ENCODE measurements at regions not wholly inside any gene's neighbourhood (a gene's known extent, or its start where the extent isn't known, plus 50 kb on each side); places are given as distances from the start of the nearest gene placed in this dataset.

- H3K36me3 ChIP-seq (ENCODE audit: control insufficient read depth in 3 of 3, insufficient read depth in 2 of 3, low read depth in 1 of 3, low read length in 3 of 3): no peaks in the 10 kb centered on the region
- no peaks in the 10 kb centered on the region for H3K27me3 ChIP-seq (ENCODE audit: control insufficient read depth in 3 of 3, insufficient read depth in 3 of 3, low read length in 3 of 3)
- WGBS, 3 donors: 72 to 87% (median 83%) methylated on average over 6 of the region's 6 CpGs
- no peak for DNase-seq
- H3K4me3 ChIP-seq (ENCODE audit: low read depth in 1 of 3, low read length in 3 of 3): no peak overlapping the region
- H3K9me3 ChIP-seq (ENCODE audit: control insufficient read depth in 2 of 2, insufficient read depth in 1 of 2, low read depth in 1 of 2, low read length in 1 of 2): peaks cover 0 to 10% of the 10 kb centered on the region in 2 donors
- H3K4me1 ChIP-seq (ENCODE audit: control insufficient read depth in 3 of 3, insufficient read depth in 2 of 3, low read depth in 1 of 3, low read length in 2 of 3): no peaks in the 10 kb centered on the region
- H3K27ac ChIP-seq (ENCODE audit: low read depth in 1 of 3, low read length in 2 of 3): no peak overlapping the region
- FAIRE-seq: no peak
Observed at GRCh38 chr2:224110811-224111210, 71.7 kb upstream of the SERPINE2 start.

- peaks cover 0 to 10% of the 10 kb centered on the region in 2 donors for H3K9me3 ChIP-seq (ENCODE audit: control insufficient read depth in 2 of 2, insufficient read depth in 1 of 2, low read depth in 1 of 2, low read length in 1 of 2)
- no peak overlapping the region for H3K27ac ChIP-seq (ENCODE audit: low read depth in 1 of 3, low read length in 2 of 3)
- DNase-seq (no peak), FAIRE-seq (no peak)
- no peaks in the 10 kb centered on the region for H3K36me3 ChIP-seq (ENCODE audit: control insufficient read depth in 3 of 3, insufficient read depth in 2 of 3, low read depth in 1 of 3, low read length in 3 of 3)
- no peaks in the 10 kb centered on the region for H3K27me3 ChIP-seq (ENCODE audit: control insufficient read depth in 3 of 3, insufficient read depth in 3 of 3, low read length in 3 of 3)
- WGBS, 3 donors: 77 to 82% (median 79%) methylated on average over 6 of the region's 6 CpGs
- no peaks in the 10 kb centered on the region for H3K4me1 ChIP-seq (ENCODE audit: control insufficient read depth in 3 of 3, insufficient read depth in 2 of 3, low read depth in 1 of 3, low read length in 2 of 3)
- H3K4me3 ChIP-seq (ENCODE audit: low read depth in 1 of 3, low read length in 3 of 3): no peak overlapping the region
Observed at GRCh38 chr2:224109751-224110150, 70.7 kb upstream of the SERPINE2 start.

- Histone ChIP-seq H3K27me3 (ENCODE audit: control insufficient read depth in 3 of 3, insufficient read depth in 3 of 3, low read length in 3 of 3) (no peaks in the 10 kb centered on the region), H3K36me3 (ENCODE audit: control insufficient read depth in 3 of 3, insufficient read depth in 2 of 3, low read depth in 1 of 3, low read length in 3 of 3) (no peaks in the 10 kb centered on the region), H3K27ac (ENCODE audit: low read depth in 1 of 3, low read length in 2 of 3) (no peak overlapping the region), H3K4me1 (ENCODE audit: control insufficient read depth in 3 of 3, insufficient read depth in 2 of 3, low read depth in 1 of 3, low read length in 2 of 3) (no peaks in the 10 kb centered on the region), H3K4me3 (ENCODE audit: low read depth in 1 of 3, low read length in 3 of 3) (no peak overlapping the region), H3K9me3 (ENCODE audit: control insufficient read depth in 2 of 2, insufficient read depth in 1 of 2, low read depth in 1 of 2, low read length in 1 of 2) (peaks cover 0 to 3% of the 10 kb centered on the region in 2 donors)
- WGBS, 3 donors: 93 to 94% (median 94%) methylated on average over 2 of the region's 2 CpGs
- FAIRE-seq (no peak), DNase-seq (no peak)
Observed at GRCh38 chr2:224106794-224107193, 67.7 kb upstream of the SERPINE2 start.

- no peaks in the 10 kb centered on the region for H3K36me3 ChIP-seq (ENCODE audit: control insufficient read depth in 3 of 3, insufficient read depth in 2 of 3, low read depth in 1 of 3, low read length in 3 of 3)
- FAIRE-seq (no peak), DNase-seq (no peak)
- no peaks in the 10 kb centered on the region for H3K27me3 ChIP-seq (ENCODE audit: control insufficient read depth in 3 of 3, insufficient read depth in 3 of 3, low read length in 3 of 3)
- no peak overlapping the region for H3K27ac ChIP-seq (ENCODE audit: low read depth in 1 of 3, low read length in 2 of 3)
- no peak overlapping the region for H3K4me3 ChIP-seq (ENCODE audit: low read depth in 1 of 3, low read length in 3 of 3)
- H3K9me3 ChIP-seq (ENCODE audit: control insufficient read depth in 2 of 2, insufficient read depth in 1 of 2, low read depth in 1 of 2, low read length in 1 of 2): no peaks in the 10 kb centered on the region
- WGBS, 3 donors: 77 to 94% (median 90%) methylated on average over 1 of the region's 1 CpG
- no peaks in the 10 kb centered on the region for H3K4me1 ChIP-seq (ENCODE audit: control insufficient read depth in 3 of 3, insufficient read depth in 2 of 3, low read depth in 1 of 3, low read length in 2 of 3)
Observed at GRCh38 chr2:224104668-224105386, 65.7 kb upstream of the SERPINE2 start.

GRCh38 chr2:224103651-224104050, 64.6 kb upstream of the SERPINE2 start:
- H3K27me3 ChIP-seq (ENCODE audit: control insufficient read depth in 3 of 3, insufficient read depth in 3 of 3, low read length in 3 of 3): no peaks in the 10 kb centered on the region
- no peak overlapping the region for H3K27ac ChIP-seq (ENCODE audit: low read depth in 1 of 3, low read length in 2 of 3)
- DNase-seq (no peak), FAIRE-seq (no peak)
- H3K9me3 ChIP-seq (ENCODE audit: control insufficient read depth in 2 of 2, insufficient read depth in 1 of 2, low read depth in 1 of 2, low read length in 1 of 2): no peaks in the 10 kb centered on the region
- H3K4me3 ChIP-seq (ENCODE audit: low read depth in 1 of 3, low read length in 3 of 3): no peak overlapping the region
- WGBS, 3 donors: 66 to 82% (median 72%) methylated on average over 5 of the region's 5 CpGs
- no peaks in the 10 kb centered on the region for H3K4me1 ChIP-seq (ENCODE audit: control insufficient read depth in 3 of 3, insufficient read depth in 2 of 3, low read depth in 1 of 3, low read length in 2 of 3)
- no peaks in the 10 kb centered on the region for H3K36me3 ChIP-seq (ENCODE audit: control insufficient read depth in 3 of 3, insufficient read depth in 2 of 3, low read depth in 1 of 3, low read length in 3 of 3)

GRCh38 chr2:224102991-224103390, 63.9 kb upstream of the SERPINE2 start:
- WGBS, 3 donors: 25 to 48% (median 32%) methylated on average over 1 of the region's 1 CpG
- no peak for DNase-seq
- no peaks in the 10 kb centered on the region for H3K9me3 ChIP-seq (ENCODE audit: control insufficient read depth in 2 of 2, insufficient read depth in 1 of 2, low read depth in 1 of 2, low read length in 1 of 2)
- H3K27ac ChIP-seq (ENCODE audit: low read depth in 1 of 3, low read length in 2 of 3): no peak overlapping the region
- H3K4me1 ChIP-seq (ENCODE audit: control insufficient read depth in 3 of 3, insufficient read depth in 2 of 3, low read depth in 1 of 3, low read length in 2 of 3): no peaks in the 10 kb centered on the region
- no peaks in the 10 kb centered on the region for H3K27me3 ChIP-seq (ENCODE audit: control insufficient read depth in 3 of 3, insufficient read depth in 3 of 3, low read length in 3 of 3)
- no peaks in the 10 kb centered on the region for H3K36me3 ChIP-seq (ENCODE audit: control insufficient read depth in 3 of 3, insufficient read depth in 2 of 3, low read depth in 1 of 3, low read length in 3 of 3)
- no peak for FAIRE-seq
- no peak overlapping the region for H3K4me3 ChIP-seq (ENCODE audit: low read depth in 1 of 3, low read length in 3 of 3)

- WGBS, 3 donors: 58 to 80% (median 78%) methylated on average over 4 of the region's 4 CpGs
- FAIRE-seq (no peak), DNase-seq (no peak)
- no peak overlapping the region for H3K27ac ChIP-seq (ENCODE audit: low read depth in 1 of 3, low read length in 2 of 3)
- no peaks in the 10 kb centered on the region for H3K27me3 ChIP-seq (ENCODE audit: control insufficient read depth in 3 of 3, insufficient read depth in 3 of 3, low read length in 3 of 3)
- H3K4me1 ChIP-seq (ENCODE audit: control insufficient read depth in 3 of 3, insufficient read depth in 2 of 3, low read depth in 1 of 3, low read length in 2 of 3): peaks cover 0 to 2% (median 0%) of the 10 kb centered on the region in 3 donors
- H3K36me3 ChIP-seq (ENCODE audit: control insufficient read depth in 3 of 3, insufficient read depth in 2 of 3, low read depth in 1 of 3, low read length in 3 of 3): no peaks in the 10 kb centered on the region
- H3K4me3 ChIP-seq (ENCODE audit: low read depth in 1 of 3, low read length in 3 of 3): no peak overlapping the region
- H3K9me3 ChIP-seq (ENCODE audit: control insufficient read depth in 2 of 2, insufficient read depth in 1 of 2, low read depth in 1 of 2, low read length in 1 of 2): no peaks in the 10 kb centered on the region
Observed at GRCh38 chr2:224101820-224102630, 62.9 kb upstream of the SERPINE2 start.

GRCh38 chr2:224099861-224100643, 61.0 kb upstream of the SERPINE2 start:
- Histone ChIP-seq H3K4me3 (ENCODE audit: low read depth in 1 of 3, low read length in 3 of 3) (no peak overlapping the region), H3K9me3 (ENCODE audit: control insufficient read depth in 2 of 2, insufficient read depth in 1 of 2, low read depth in 1 of 2, low read length in 1 of 2) (peaks cover 0 to 3% of the 10 kb centered on the region in 2 donors), H3K4me1 (ENCODE audit: control insufficient read depth in 3 of 3, insufficient read depth in 2 of 3, low read depth in 1 of 3, low read length in 2 of 3) (peaks cover 0 to 6% (median 4%) of the 10 kb centered on the region in 3 donors), H3K27me3 (ENCODE audit: control insufficient read depth in 3 of 3, insufficient read depth in 3 of 3, low read length in 3 of 3) (no peaks in the 10 kb centered on the region), H3K36me3 (ENCODE audit: control insufficient read depth in 3 of 3, insufficient read depth in 2 of 3, low read depth in 1 of 3, low read length in 3 of 3) (no peaks in the 10 kb centered on the region), H3K27ac (ENCODE audit: low read depth in 1 of 3, low read length in 2 of 3) (no peak overlapping the region)
- FAIRE-seq (no peak), DNase-seq (no peak)
- WGBS, 3 donors: 52 to 75% (median 58%) methylated on average over 4 of the region's 4 CpGs

Data from small intestine (tissue), 7 donors.